ENCODE measurements at regions not wholly inside any gene's neighbourhood (a gene's known extent, or its start where the extent isn't known, plus 50 kb on each side); places are given as distances from the start of the nearest gene placed in this dataset.
A peak's percentile ranks its signal among the peaks of the same experiment; 100 is the strongest.
"Not testable (repeated sequence)": the region's sequence is repeated elsewhere in the genome, so short reads cannot be mapped to it uniquely, and the experiment has no call there.

- DNase-seq (ENCODE audit: low read depth): no peak
- no peak overlapping the region for H3K4me3 ChIP-seq (replicated peaks; ENCODE audit: low read depth, low read length)
- no peak for TF ChIP-seq CTCF (IDR thresholded peaks at IDR 0.05; ENCODE audit: low read length, missing control alignments)
Measured at GRCh38 chr5:57085306-57086081, 88.4 kb upstream of the GPBP1 start.

GRCh38 chr5:57087947-57088346 is 85.9 kb upstream of the GPBP1 start:
- not testable (repeated sequence) for H3K4me3 ChIP-seq (replicated peaks; ENCODE audit: low read depth, low read length); DNase-seq (ENCODE audit: low read depth)

- TF ChIP-seq CTCF (IDR thresholded peaks at IDR 0.05; ENCODE audit: low read length, missing control alignments): peak; percentile 27
- H3K4me3 ChIP-seq (replicated peaks; ENCODE audit: low read depth, low read length): no peak overlapping the region
- DNase-seq (ENCODE audit: low read depth): peak; percentile 4
Measured at GRCh38 chr5:57094753-57095683, 78.8 kb upstream of the GPBP1 start.

GRCh38 chr5:57097526-57097925 is 76.3 kb upstream of the GPBP1 start:
- no peak for TF ChIP-seq CTCF (IDR thresholded peaks at IDR 0.05; ENCODE audit: low read length, missing control alignments)
- no peak overlapping the region for H3K4me3 ChIP-seq (replicated peaks; ENCODE audit: low read depth, low read length)
- no peak for DNase-seq (ENCODE audit: low read depth)

GRCh38 chr5:57102189-57102904 is 71.5 kb upstream of the GPBP1 start:
- no peak for TF ChIP-seq CTCF (IDR thresholded peaks at IDR 0.05; ENCODE audit: low read length, missing control alignments)
- DNase-seq (ENCODE audit: low read depth): no peak
- H3K4me3 ChIP-seq (replicated peaks; ENCODE audit: low read depth, low read length): no peak overlapping the region

- TF ChIP-seq CTCF (IDR thresholded peaks at IDR 0.05; ENCODE audit: low read length, missing control alignments): no peak
- DNase-seq (ENCODE audit: low read depth): no peak
- H3K4me3 ChIP-seq (replicated peaks; ENCODE audit: low read depth, low read length): no peak overlapping the region
Measured at GRCh38 chr5:57102905-57103255, 71.0 kb upstream of the GPBP1 start.

Data from fibroblast of pulmonary artery (primary cell).